ENCODE measurements at regions not wholly inside any gene's neighbourhood (a gene's known extent, or its start where the extent isn't known, plus 50 kb on each side); places are given as distances from the start of the nearest gene placed in this dataset.

- DNase-seq: no peak
These were observed 129.3 kb upstream of the SEMA6A start for GRCh38 chr5:116703941-116704340.

GRCh38 chr5:116703328-116703727, 128.7 kb upstream of the SEMA6A start:
- no peak for DNase-seq

- DNase-seq: no peak
These were observed 128.2 kb upstream of the SEMA6A start for GRCh38 chr5:116702776-116703175.

- no peak for DNase-seq
These were observed 124.7 kb upstream of the SEMA6A start for GRCh38 chr5:116699332-116699731.

- DNase-seq: no peak
These were observed 121.7 kb upstream of the SEMA6A start for GRCh38 chr5:116696366-116696765.

GRCh38 chr5:116695681-116696080, 121.1 kb upstream of the SEMA6A start:
- DNase-seq: no peak

- DNase-seq: no peak
These were observed 111.8 kb upstream of the SEMA6A start for GRCh38 chr5:116686438-116686837.

- no peak for DNase-seq
These were observed 111.3 kb upstream of the SEMA6A start for GRCh38 chr5:116685931-116686330.

GRCh38 chr5:116685069-116685468, 110.4 kb upstream of the SEMA6A start:
- DNase-seq: no peak

GRCh38 chr5:116681334-116682013, 106.9 kb upstream of the SEMA6A start:
- DNase-seq: no peak

- DNase-seq: no peak
These were observed 100.9 kb upstream of the SEMA6A start for GRCh38 chr5:116675626-116675910.

GRCh38 chr5:116674881-116675625, 100.4 kb upstream of the SEMA6A start:
- no peak for DNase-seq

GRCh38 chr5:116673453-116673852, 98.8 kb upstream of the SEMA6A start:
- DNase-seq: no peak

GRCh38 chr5:116672203-116672602, 97.6 kb upstream of the SEMA6A start:
- no peak for DNase-seq

GRCh38 chr5:116671211-116671736, 96.7 kb upstream of the SEMA6A start:
- DNase-seq: no peak

- DNase-seq: no peak
These were observed 94.8 kb upstream of the SEMA6A start for GRCh38 chr5:116669261-116670031.

- DNase-seq: no peak
These were observed 93.8 kb upstream of the SEMA6A start for GRCh38 chr5:116668390-116668789.

GRCh38 chr5:116666901-116667300, 92.3 kb upstream of the SEMA6A start:
- no peak for DNase-seq

GRCh38 chr5:116664988-116665387, 90.4 kb upstream of the SEMA6A start:
- DNase-seq: no peak

- DNase-seq: no peak
These were observed 88.5 kb upstream of the SEMA6A start for GRCh38 chr5:116663081-116663480.

GRCh38 chr5:116661419-116661818, 86.8 kb upstream of the SEMA6A start:
- DNase-seq: no peak

GRCh38 chr5:116660929-116661328, 86.3 kb upstream of the SEMA6A start:
- DNase-seq: no peak

GRCh38 chr5:116658830-116659229, 84.2 kb upstream of the SEMA6A start:
- DNase-seq: no peak

GRCh38 chr5:116658141-116658540, 83.5 kb upstream of the SEMA6A start:
- no peak for DNase-seq

Measured in retina (tissue), 1 donor.